Fibroblast of lung (primary cell): ENCODE measurements at regions not wholly inside any gene's neighbourhood (a gene's known extent, or its start where the extent isn't known, plus 50 kb on each side); places are given as distances from the start of the nearest gene placed in this dataset.

Source experiments
- CTCF ChIP-seq, 2 donors: IDR thresholded peaks in 1 of 2; conservative IDR thresholded peaks in 1 of 2; 1 replicate in 1 of 2; 2 replicates in 1 of 2; pipeline ENCODE4 v1.5.1; 2011 to 2012; ENCODE audit warnings: low read length in 2 of 2, control low read depth in 1 of 2, inconsistent platforms in 1 of 2, low read depth in 1 of 2, mild to moderate bottlenecking in 1 of 2
- EZH2 ChIP-seq: IDR thresholded peaks from 2 replicates; pipeline ENCODE4 v1.5.1; 2012; ENCODE audit warnings: low read length, control low read depth, mild to moderate bottlenecking; ENCODE audit errors: missing control alignments

- TF ChIP-seq CTCF (conservative IDR thresholded peaks at IDR 0.05 in 1 of 2, IDR thresholded peaks at IDR 0.05 in 1 of 2; ENCODE audit: low read depth in 1 of 2, low read length in 2 of 2) (no peak), EZH2 (no peak)
These were observed 179.7 kb upstream of the ST6GALNAC5 start for GRCh38 chr1:76687307-76688175.
